WTC11 (cell line): ENCODE measurements at regions not wholly inside any gene's neighbourhood (a gene's known extent, or its start where the extent isn't known, plus 50 kb on each side); places are given as distances from the start of the nearest gene placed in this dataset.

ENCODE experiments used
- ATF1 ChIP-seq: sonication (generic); formaldehyde crosslinking; IDR thresholded peaks from 2 replicates; pipeline ENCODE4 v1.8.1; 2023; ENCODE audit warnings: mild to moderate bottlenecking, moderate library complexity, missing genetic modification reagents
- ATF3 ChIP-seq: sonication (generic); formaldehyde crosslinking; conservative IDR thresholded peaks from 2 replicates; pipeline ENCODE4 v1.8.1; 2022; ENCODE audit warnings: mild to moderate bottlenecking, missing genetic modification reagents
- CTCF ChIP-seq: fragments of 200-600 bp; IDR thresholded peaks from 2 replicates; pipeline ENCODE4 v1.8.0; 2022; ENCODE audit warnings: antibody characterized with exemption
- FOXK1 ChIP-seq: sonication (generic); formaldehyde crosslinking; IDR thresholded peaks from 2 replicates; pipeline ENCODE4 v1.8.0; 2022; ENCODE audit warnings: mild to moderate bottlenecking, moderate library complexity, missing genetic modification reagents
- FOXP4 ChIP-seq: sonication (generic); formaldehyde crosslinking; IDR thresholded peaks from 2 replicates; pipeline ENCODE4 v1.8.0; 2022; ENCODE audit warnings: mild to moderate bottlenecking, missing genetic modification reagents
- IRF1 ChIP-seq: sonication (generic); formaldehyde crosslinking; IDR thresholded peaks from 2 replicates; pipeline ENCODE4 v1.8.0; 2023; ENCODE audit warnings: missing genetic modification reagents
- JUN ChIP-seq: sonication (generic); formaldehyde crosslinking; IDR thresholded peaks from 2 replicates; pipeline ENCODE4 v1.8.0; 2023; ENCODE audit warnings: mild to moderate bottlenecking, missing genetic modification reagents
- MAX ChIP-seq: sonication (generic); formaldehyde crosslinking; IDR thresholded peaks from 2 replicates; pipeline ENCODE4 v1.8.0; 2022; ENCODE audit warnings: mild to moderate bottlenecking, missing genetic modification reagents
- MXD4 ChIP-seq: fragments of 250-450 bp; sonication (Bioruptor Pico); IDR thresholded peaks from 2 replicates; pipeline ENCODE4 v1.8.0; 2021; ENCODE audit warnings: mild to moderate bottlenecking, moderate library complexity, borderline replicate concordance
- SP1 ChIP-seq: sonication (generic); formaldehyde crosslinking; conservative IDR thresholded peaks from 2 replicates; pipeline ENCODE4 v1.8.1; 2022; ENCODE audit warnings: missing genetic modification reagents
- TP53 ChIP-seq: sonication (generic); formaldehyde crosslinking; IDR thresholded peaks from 2 replicates; pipeline ENCODE4 v1.8.1; 2023; ENCODE audit warnings: mild to moderate bottlenecking, missing genetic modification reagents
- USF2 ChIP-seq: sonication (generic); formaldehyde crosslinking; IDR thresholded peaks from 2 replicates; pipeline ENCODE4 v1.8.1; 2023; ENCODE audit warnings: mild to moderate bottlenecking, missing genetic modification reagents, moderate library complexity
- ZNF317 ChIP-seq: sonication (generic); formaldehyde crosslinking; IDR thresholded peaks from 2 replicates; pipeline ENCODE4 v1.8.1; 2023; ENCODE audit warnings: low read depth, mild to moderate bottlenecking, moderate library complexity, missing genetic modification reagents, borderline replicate concordance
- ZNF512 ChIP-seq: sonication (generic); formaldehyde crosslinking; IDR thresholded peaks from 2 replicates; pipeline ENCODE4 v1.8.1; 2022; ENCODE audit warnings: missing genetic modification reagents, borderline replicate concordance

- TF ChIP-seq CTCF = 0 out of 2 replicates have a peak, but pooled peaks have one; percentile 28
- no peak for TF ChIP-seq JUN (CRISPR knock-in tag)
- no peak for TF ChIP-seq USF2 (CRISPR knock-in tag)
- TF ChIP-seq SP1 = no peak
- no peak for TF ChIP-seq MAX (CRISPR knock-in tag)
- TF ChIP-seq TP53 (CRISPR knock-in tag) = no peak
- TF ChIP-seq ZNF512 = no peak
- no peak for TF ChIP-seq FOXK1 (CRISPR knock-in tag)
- TF ChIP-seq MXD4 (CRISPR knock-in tag) = no peak
- TF ChIP-seq ATF3 = no peak
- no peak for TF ChIP-seq ATF1 (CRISPR knock-in tag)
- TF ChIP-seq FOXP4 (CRISPR knock-in tag) = no peak
- TF ChIP-seq IRF1 (CRISPR knock-in tag) = no peak
- no peak for TF ChIP-seq ZNF317 (CRISPR knock-in tag)
These were observed 51.7 kb upstream of the CHRDL1 start for GRCh38 chrX:110847334-110847733.
